ENCODE measurements at regions not wholly inside any gene's neighbourhood (a gene's known extent, or its start where the extent isn't known, plus 50 kb on each side); places are given as distances from the start of the nearest gene placed in this dataset.

DNA sequence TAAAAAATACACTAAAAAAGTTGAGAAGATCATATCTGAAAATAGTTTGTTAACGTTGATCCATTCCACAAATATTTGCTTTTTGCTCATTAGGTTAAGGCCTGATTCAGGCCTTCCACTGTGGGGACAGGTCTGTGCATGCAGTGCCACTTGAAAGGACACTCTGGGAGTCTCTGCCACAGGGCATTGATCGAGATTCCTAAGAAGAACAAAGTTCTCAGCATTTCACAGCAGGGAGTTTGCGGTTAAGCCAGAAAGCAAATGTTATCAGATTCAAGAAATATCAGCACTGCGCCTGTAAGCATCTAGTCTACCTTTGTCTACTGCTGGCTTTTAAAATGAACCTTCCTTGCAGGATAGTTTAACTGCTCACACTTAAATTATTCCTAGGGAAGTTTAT is 62.2 kb upstream of the TNIP3 start:
- no peaks in the 10 kb centered on the region for H3K36me3 ChIP-seq (ENCODE audit: control insufficient read depth, insufficient read depth, low read length)
- no peak for TF ChIP-seq CTCF (IDR thresholded peaks at IDR 0.05; ENCODE audit: insufficient read depth, low read length, poor library complexity, severe bottlenecking)
- H3K27me3 ChIP-seq (ENCODE audit: control insufficient read depth, insufficient read depth, low read length) = no peaks in the 10 kb centered on the region
- DNase-seq (ENCODE audit: low read depth) = no peak
- H3K4me3 ChIP-seq (ENCODE audit: low read depth, low read length) = no peak overlapping the region

DNA sequence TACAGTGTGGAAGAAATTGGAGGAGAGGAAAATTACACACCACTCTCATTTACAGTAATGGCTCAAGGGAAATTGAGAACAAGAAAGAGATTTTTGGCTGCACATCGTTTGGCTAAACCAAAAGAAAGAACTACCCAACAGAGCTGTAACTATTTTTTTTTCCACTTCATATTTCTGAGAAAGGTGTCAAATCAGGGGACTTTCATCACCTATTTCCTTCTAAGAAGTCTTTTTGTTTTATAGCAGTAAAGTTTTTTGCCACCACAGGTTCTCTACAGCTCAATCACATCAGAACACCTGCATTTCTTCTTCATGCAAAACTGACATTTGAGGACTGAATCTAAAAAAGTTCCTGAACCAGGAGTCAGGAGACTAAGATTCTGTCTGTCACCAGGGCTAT is 57.5 kb upstream of the TNIP3 start:
- no peaks in the 10 kb centered on the region for H3K36me3 ChIP-seq (ENCODE audit: control insufficient read depth, insufficient read depth, low read length)
- no peaks in the 10 kb centered on the region for H3K27me3 ChIP-seq (ENCODE audit: control insufficient read depth, insufficient read depth, low read length)
- no peak for DNase-seq (ENCODE audit: low read depth)
- TF ChIP-seq CTCF (IDR thresholded peaks at IDR 0.05; ENCODE audit: insufficient read depth, low read length, poor library complexity, severe bottlenecking) = no peak
- no peak overlapping the region for H3K4me3 ChIP-seq (ENCODE audit: low read depth, low read length)

GRCh38 chr4:121221201-121221600 is 57.1 kb upstream of the TNIP3 start:
- Histone ChIP-seq H3K36me3 (ENCODE audit: control insufficient read depth, insufficient read depth, low read length) (no peaks in the 10 kb centered on the region), H3K4me3 (ENCODE audit: low read depth, low read length) (no peak overlapping the region), H3K27me3 (ENCODE audit: control insufficient read depth, insufficient read depth, low read length) (no peaks in the 10 kb centered on the region)
- DNase-seq (ENCODE audit: low read depth) = no peak
- TF ChIP-seq CTCF (IDR thresholded peaks at IDR 0.05; ENCODE audit: insufficient read depth, low read length, poor library complexity, severe bottlenecking) = no peak

- no peaks in the 10 kb centered on the region for H3K27me3 ChIP-seq (ENCODE audit: control insufficient read depth, insufficient read depth, low read length)
Measured at GRCh38 chr4:121220698-121221097, 56.6 kb upstream of the TNIP3 start.

DNA sequence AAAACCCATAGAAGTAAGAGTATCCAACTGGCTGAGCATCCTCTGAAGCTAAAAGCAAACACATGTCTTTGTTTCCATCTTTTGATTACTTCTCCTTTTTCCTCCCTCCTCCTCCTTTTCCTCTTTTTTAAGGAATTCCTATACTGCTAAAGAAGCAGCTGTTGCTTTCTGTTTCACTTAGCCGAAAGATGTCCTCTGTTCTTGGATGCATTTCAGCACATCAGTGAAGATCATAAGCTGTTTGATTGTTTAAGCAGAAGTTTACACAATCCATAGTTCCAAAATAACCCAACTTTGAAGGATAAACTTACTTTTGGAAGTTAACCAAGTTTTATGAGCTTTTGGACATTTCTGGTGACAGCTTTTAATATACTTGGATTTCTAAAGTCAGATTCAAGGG is 55.1 kb upstream of the TNIP3 start:
- DNase-seq (ENCODE audit: low read depth) = no peak
- no peak for TF ChIP-seq CTCF (IDR thresholded peaks at IDR 0.05; ENCODE audit: insufficient read depth, low read length, poor library complexity, severe bottlenecking)
- H3K4me3 ChIP-seq (ENCODE audit: low read depth, low read length) = no peak overlapping the region
- H3K27me3 ChIP-seq (ENCODE audit: control insufficient read depth, insufficient read depth, low read length) = no peaks in the 10 kb centered on the region
- no peaks in the 10 kb centered on the region for H3K36me3 ChIP-seq (ENCODE audit: control insufficient read depth, insufficient read depth, low read length)

More at GRCh38 chr4:121220698-121221097, 56.6 kb upstream of the TNIP3 start:
- no peaks in the 10 kb centered on the region for H3K36me3 ChIP-seq (ENCODE audit: control insufficient read depth, insufficient read depth, low read length)
- TF ChIP-seq CTCF (IDR thresholded peaks at IDR 0.05; ENCODE audit: insufficient read depth, low read length, poor library complexity, severe bottlenecking) = no peak
- no peak overlapping the region for H3K4me3 ChIP-seq (ENCODE audit: low read depth, low read length)
- no peak for DNase-seq (ENCODE audit: low read depth)

DNA sequence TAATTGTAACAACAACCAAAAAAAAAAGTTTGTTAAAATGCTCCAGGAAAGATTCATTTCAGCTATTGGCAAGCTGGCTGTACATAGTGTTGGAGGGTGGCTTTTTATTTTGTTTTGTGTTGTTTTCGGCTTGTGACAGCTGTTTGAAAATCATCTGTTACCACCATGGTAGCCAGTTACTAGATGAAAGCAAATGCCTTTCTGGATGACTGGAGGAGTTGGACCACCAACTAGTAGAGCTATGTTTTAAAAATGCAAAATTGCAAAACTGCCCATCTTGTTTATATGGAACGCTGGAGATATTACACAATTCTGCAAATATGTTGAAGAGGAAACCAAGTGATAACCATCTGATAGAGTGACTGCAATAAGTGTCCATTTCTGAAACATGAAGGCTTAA is 53.2 kb upstream of the TNIP3 start:
- no peak for DNase-seq (ENCODE audit: low read depth)
- H3K27me3 ChIP-seq (ENCODE audit: control insufficient read depth, insufficient read depth, low read length) = no peaks in the 10 kb centered on the region
- H3K4me3 ChIP-seq (ENCODE audit: low read depth, low read length) = no peak overlapping the region
- no peaks in the 10 kb centered on the region for H3K36me3 ChIP-seq (ENCODE audit: control insufficient read depth, insufficient read depth, low read length)
- TF ChIP-seq CTCF (IDR thresholded peaks at IDR 0.05; ENCODE audit: insufficient read depth, low read length, poor library complexity, severe bottlenecking) = no peak
